OCI-LY7 (cell line): ENCODE measurements at regions not wholly inside any gene's neighbourhood (a gene's known extent, or its start where the extent isn't known, plus 50 kb on each side); places are given as distances from the start of the nearest gene placed in this dataset.

Source experiments
- CTCF ChIP-seq: fragments of 200-600 bp; sonication (generic); conservative IDR thresholded peaks from 2 replicates; pipeline ENCODE4 v1.5.1; 2014; ENCODE audit warnings: mild to moderate bottlenecking, antibody characterized with exemption, low read length, moderate library complexity, mixed read lengths
- EZH2phosphoT487 ChIP-seq: fragments of 200-600 bp; sonication (generic); IDR thresholded peaks from 2 replicates; pipeline ENCODE4 v1.6.1; 2018; ENCODE audit warnings: low read depth, borderline replicate concordance, mild to moderate bottlenecking, mixed run types, antibody characterized with exemption, low read length, moderate library complexity, mixed read lengths

- no peak for TF ChIP-seq CTCF
- no peak for TF ChIP-seq EZH2phosphoT487
These were observed 85.8 kb upstream of the SEC14L1 start for GRCh38 chr17:77054936-77055335.
